OCI-LY7 (cell line): ENCODE measurements at regions not wholly inside any gene's neighbourhood (a gene's known extent, or its start where the extent isn't known, plus 50 kb on each side); places are given as distances from the start of the nearest gene placed in this dataset.

ENCODE experiments used
- CTCF ChIP-seq: fragments of 200-600 bp; sonication (generic); conservative IDR thresholded peaks from 2 replicates; pipeline ENCODE4 v1.5.1; 2014; ENCODE audit warnings: mild to moderate bottlenecking, antibody characterized with exemption, low read length, moderate library complexity, mixed read lengths
- EZH2phosphoT487 ChIP-seq: fragments of 200-600 bp; sonication (generic); IDR thresholded peaks from 2 replicates; pipeline ENCODE4 v1.6.1; 2018; ENCODE audit warnings: low read depth, borderline replicate concordance, mild to moderate bottlenecking, mixed run types, antibody characterized with exemption, low read length, moderate library complexity, mixed read lengths

- TF ChIP-seq CTCF (no peak), EZH2phosphoT487 (no peak)
Observed at GRCh38 chr4:59175617-59176016, 2024.5 kb upstream of the ADGRL3 start.
